Osteocyte (in vitro differentiated cells): ENCODE measurements at regions not wholly inside any gene's neighbourhood (a gene's known extent, or its start where the extent isn't known, plus 50 kb on each side); places are given as distances from the start of the nearest gene placed in this dataset.

ENCODE experiments used
- DNase-seq: peaks from one replicate; pipeline ENCODE4 v3.0.0; 2021; ENCODE audit warnings: mixed read lengths; ENCODE audit not compliant: unreplicated experiment; ENCODE audit errors: extremely low spot score
- H3K27ac Mint-ChIP-seq: one replicate; pipeline ENCODE4 v1.8.0; 2021; ENCODE audit warnings: mild to moderate bottlenecking, mixed read lengths; ENCODE audit not compliant: unreplicated experiment
- H3K27me3 Mint-ChIP-seq: one replicate; pipeline ENCODE4 v1.8.0; 2021; ENCODE audit warnings: mixed read lengths; ENCODE audit not compliant: unreplicated experiment
- H3K36me3 Mint-ChIP-seq: one replicate; pipeline ENCODE4 v1.8.0; 2021; ENCODE audit warnings: mixed read lengths; ENCODE audit not compliant: unreplicated experiment
- H3K4me1 Mint-ChIP-seq: one replicate; pipeline ENCODE4 v1.8.0; 2021; ENCODE audit warnings: mixed read lengths; ENCODE audit not compliant: unreplicated experiment
- H3K4me3 Mint-ChIP-seq: one replicate; pipeline ENCODE4 v1.8.0; 2021; ENCODE audit warnings: mild to moderate bottlenecking, moderate library complexity, mixed read lengths; ENCODE audit not compliant: unreplicated experiment
- H3K9me3 Mint-ChIP-seq: one replicate; pipeline ENCODE4 v1.8.0; 2021; ENCODE audit warnings: mixed read lengths; ENCODE audit not compliant: unreplicated experiment
- TF ChIP-seq, protein P1 (sequence below): fragments of 200-600 bp; sonication (generic); IDR thresholded peaks from 2 replicates; pipeline ENCODE4 v1.5.0; 2021; ENCODE audit warnings: antibody characterized with exemption, mild to moderate bottlenecking, moderate library complexity

- TF ChIP-seq, protein P1, sequence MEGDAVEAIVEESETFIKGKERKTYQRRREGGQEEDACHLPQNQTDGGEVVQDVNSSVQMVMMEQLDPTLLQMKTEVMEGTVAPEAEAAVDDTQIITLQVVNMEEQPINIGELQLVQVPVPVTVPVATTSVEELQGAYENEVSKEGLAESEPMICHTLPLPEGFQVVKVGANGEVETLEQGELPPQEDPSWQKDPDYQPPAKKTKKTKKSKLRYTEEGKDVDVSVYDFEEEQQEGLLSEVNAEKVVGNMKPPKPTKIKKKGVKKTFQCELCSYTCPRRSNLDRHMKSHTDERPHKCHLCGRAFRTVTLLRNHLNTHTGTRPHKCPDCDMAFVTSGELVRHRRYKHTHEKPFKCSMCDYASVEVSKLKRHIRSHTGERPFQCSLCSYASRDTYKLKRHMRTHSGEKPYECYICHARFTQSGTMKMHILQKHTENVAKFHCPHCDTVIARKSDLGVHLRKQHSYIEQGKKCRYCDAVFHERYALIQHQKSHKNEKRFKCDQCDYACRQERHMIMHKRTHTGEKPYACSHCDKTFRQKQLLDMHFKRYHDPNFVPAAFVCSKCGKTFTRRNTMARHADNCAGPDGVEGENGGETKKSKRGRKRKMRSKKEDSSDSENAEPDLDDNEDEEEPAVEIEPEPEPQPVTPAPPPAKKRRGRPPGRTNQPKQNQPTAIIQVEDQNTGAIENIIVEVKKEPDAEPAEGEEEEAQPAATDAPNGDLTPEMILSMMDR = no peak
- Mint-ChIP-seq H3K9me3 (peaks cover 6% of the 10 kb centered on the region), H3K4me1 (peaks cover 7% of the 10 kb centered on the region), H3K36me3 (no peaks in the 10 kb centered on the region), H3K4me3 (no peak overlapping the region), H3K27me3 (peaks cover 17% of the 10 kb centered on the region), H3K27ac (no peak overlapping the region)
- no peak for DNase-seq
Observed at GRCh38 chr2:157075924-157076323, 181.6 kb upstream of the GALNT5 start.

GRCh38 chr2:157076526-157077161 lies 180.9 kb upstream of the GALNT5 start:
- DNase-seq = no peak
- H3K27ac Mint-ChIP-seq = no peak overlapping the region
- peaks cover 19% of the 10 kb centered on the region for H3K27me3 Mint-ChIP-seq
- peaks cover 6% of the 10 kb centered on the region for H3K9me3 Mint-ChIP-seq
- H3K36me3 Mint-ChIP-seq = no peaks in the 10 kb centered on the region
- peaks cover 7% of the 10 kb centered on the region for H3K4me1 Mint-ChIP-seq
- no peak overlapping the region for H3K4me3 Mint-ChIP-seq
- TF ChIP-seq, protein P1 = no peak

GRCh38 chr2:157077753-157078350 lies 179.7 kb upstream of the GALNT5 start:
- H3K9me3 Mint-ChIP-seq = no peaks in the 10 kb centered on the region
- H3K27me3 Mint-ChIP-seq = peaks cover 15% of the 10 kb centered on the region
- H3K4me3 Mint-ChIP-seq = no peak overlapping the region
- peak overlapping the region; percentile 0 for H3K27ac Mint-ChIP-seq
- TF ChIP-seq, protein P1 = no peak
- no peaks in the 10 kb centered on the region for H3K36me3 Mint-ChIP-seq
- peaks cover 7% of the 10 kb centered on the region for H3K4me1 Mint-ChIP-seq
- DNase-seq = no peak

GRCh38 chr2:157082950-157083349 lies 174.6 kb upstream of the GALNT5 start:
- Mint-ChIP-seq H3K9me3 (no peaks in the 10 kb centered on the region), H3K4me1 (peaks cover 1% of the 10 kb centered on the region), H3K36me3 (no peaks in the 10 kb centered on the region), H3K27ac (no peak overlapping the region), H3K27me3 (peaks cover 12% of the 10 kb centered on the region), H3K4me3 (no peak overlapping the region)
- TF ChIP-seq, protein P1 = no peak
- no peak for DNase-seq

- no peaks in the 10 kb centered on the region for H3K4me1 Mint-ChIP-seq
- no peak overlapping the region for H3K4me3 Mint-ChIP-seq
- DNase-seq = no peak
- H3K36me3 Mint-ChIP-seq = no peaks in the 10 kb centered on the region
- no peak overlapping the region for H3K27ac Mint-ChIP-seq
- peaks cover 18% of the 10 kb centered on the region for H3K27me3 Mint-ChIP-seq
- TF ChIP-seq, protein P1 = no peak
- no peaks in the 10 kb centered on the region for H3K9me3 Mint-ChIP-seq
Observed at GRCh38 chr2:157085522-157085921, 172.0 kb upstream of the GALNT5 start.
